WTC11 (cell line): ENCODE measurements at regions not wholly inside any gene's neighbourhood (a gene's known extent, or its start where the extent isn't known, plus 50 kb on each side); places are given as distances from the start of the nearest gene placed in this dataset.
A peak's percentile ranks its signal among the peaks of the same experiment; 100 is the strongest.

ENCODE experiments used
- ATAC-seq: fragments of 200-7000 bp; cut with Tn5 transposase; 2 replicates; pipeline ENCODE4 v1.10.0; 2021; ENCODE audit warnings: mild to moderate bottlenecking, moderate library complexity
- CTCF ChIA-PET: fragments of 300-600 bp; sonication (Branson Sonifier 250); formaldehyde crosslinking; loops from one replicate; lab custom pipeline; 2021; ENCODE audit warnings: antibody characterized with exemption; lab: Charles Lee
- POLR2A ChIA-PET: fragments of 350-600 bp; sonication (Branson Sonifier 250); formaldehyde crosslinking; loops from one replicate; lab custom pipeline; 2021; ENCODE audit warnings: antibody characterized with exemption; lab: Charles Lee
- DNase-seq: peaks from one replicate; pipeline ENCODE4 v3.0.0; 2021; ENCODE audit warnings: low spot score
- H3K27ac Mint-ChIP-seq: 2 replicates; pipeline ENCODE4 v1.8.0; 2021; ENCODE audit warnings: mixed read lengths
- H3K27me3 Mint-ChIP-seq: 2 replicates; pipeline ENCODE4 v1.8.0; 2021; ENCODE audit warnings: low read depth, mild to moderate bottlenecking, moderate library complexity, mixed read lengths
- H3K36me3 Mint-ChIP-seq: 2 replicates; pipeline ENCODE4 v1.8.0; 2021; ENCODE audit warnings: mixed read lengths
- H3K4me1 Mint-ChIP-seq: 2 replicates; pipeline ENCODE4 v1.8.0; 2022; ENCODE audit warnings: mixed read lengths
- H3K4me3 Mint-ChIP-seq: 2 replicates; pipeline ENCODE4 v1.8.0; 2021; ENCODE audit warnings: mild to moderate bottlenecking, moderate library complexity, mixed read lengths
- H3K9me3 Mint-ChIP-seq: 2 replicates; pipeline ENCODE4 v1.8.0; 2021; ENCODE audit warnings: mixed read lengths
- CBFB ChIP-seq: sonication (generic); formaldehyde crosslinking; IDR thresholded peaks from 2 replicates; pipeline ENCODE4 v1.8.1; 2022; ENCODE audit warnings: mild to moderate bottlenecking, low read depth, missing genetic modification reagents
- CREB1 ChIP-seq: sonication (generic); formaldehyde crosslinking; IDR thresholded peaks from 2 replicates; pipeline ENCODE4 v1.8.0; 2023; ENCODE audit warnings: mild to moderate bottlenecking, missing genetic modification reagents
- CREM ChIP-seq: sonication (generic); formaldehyde crosslinking; IDR thresholded peaks from 2 replicates; pipeline ENCODE4 v1.8.1; 2022; ENCODE audit warnings: mild to moderate bottlenecking, missing genetic modification reagents, moderate library complexity
- ESRRA ChIP-seq: sonication (generic); formaldehyde crosslinking; IDR thresholded peaks from 2 replicates; pipeline ENCODE4 v1.8.1; 2022; ENCODE audit warnings: mild to moderate bottlenecking, missing genetic modification reagents, borderline replicate concordance
- ETV6 ChIP-seq: sonication (generic); formaldehyde crosslinking; IDR thresholded peaks from 2 replicates; pipeline ENCODE4 v1.8.1; 2022; ENCODE audit warnings: mild to moderate bottlenecking, missing genetic modification reagents
- FOXJ3 ChIP-seq: sonication (generic); formaldehyde crosslinking; IDR thresholded peaks from 2 replicates; pipeline ENCODE4 v1.9.0; 2021; ENCODE audit warnings: missing genetic modification reagents, mild to moderate bottlenecking, borderline replicate concordance
- FOXP1 ChIP-seq: sonication (generic); formaldehyde crosslinking; IDR thresholded peaks from 2 replicates; pipeline ENCODE4 v1.8.0; 2022; ENCODE audit warnings: missing genetic modification reagents, mild to moderate bottlenecking, moderate library complexity, borderline replicate concordance
- GABPB1 ChIP-seq: sonication (generic); formaldehyde crosslinking; IDR thresholded peaks from 2 replicates; pipeline ENCODE4 v1.8.1; 2023; ENCODE audit warnings: mild to moderate bottlenecking, missing genetic modification reagents
- HMGA2 ChIP-seq: fragments of 250-450 bp; sonication (Bioruptor Pico); IDR thresholded peaks from 2 replicates; pipeline ENCODE4 v1.4.0; 2021; ENCODE audit warnings: mild to moderate bottlenecking, moderate library complexity
- MXD4 ChIP-seq: fragments of 250-450 bp; sonication (Bioruptor Pico); IDR thresholded peaks from 2 replicates; pipeline ENCODE4 v1.8.0; 2021; ENCODE audit warnings: mild to moderate bottlenecking, moderate library complexity, borderline replicate concordance
- NFATC4 ChIP-seq: fragments of 250-450 bp; sonication (Bioruptor Pico); IDR thresholded peaks from 2 replicates; pipeline ENCODE4 v1.9.0; 2021; ENCODE audit warnings: mild to moderate bottlenecking
- NR1H2 ChIP-seq: sonication (generic); formaldehyde crosslinking; IDR thresholded peaks from 2 replicates; pipeline ENCODE4 v1.9.0; 2021; ENCODE audit warnings: mild to moderate bottlenecking, moderate library complexity, missing genetic modification reagents
- NR2C2 ChIP-seq: sonication (generic); formaldehyde crosslinking; IDR thresholded peaks from 2 replicates; pipeline ENCODE4 v1.8.0; 2022; ENCODE audit warnings: mild to moderate bottlenecking, missing genetic modification reagents
- PRRX2 ChIP-seq: fragments of 250-450 bp; sonication (Bioruptor Pico); IDR thresholded peaks from 2 replicates; pipeline ENCODE4 v1.8.0; 2021; ENCODE audit warnings: mild to moderate bottlenecking
- SOX15 ChIP-seq: fragments of 250-450 bp; sonication (Bioruptor Pico); IDR thresholded peaks from 2 replicates; pipeline ENCODE4 v1.9.0; 2021; ENCODE audit warnings: mild to moderate bottlenecking
- SP1 ChIP-seq: sonication (generic); formaldehyde crosslinking; conservative IDR thresholded peaks from 2 replicates; pipeline ENCODE4 v1.8.1; 2022; ENCODE audit warnings: missing genetic modification reagents
- TCF7 ChIP-seq: sonication (generic); formaldehyde crosslinking; IDR thresholded peaks from 2 replicates; pipeline ENCODE4 v1.8.0; 2022; ENCODE audit warnings: mild to moderate bottlenecking, low read depth, missing genetic modification reagents, moderate library complexity
- ZNF121 ChIP-seq: sonication (generic); formaldehyde crosslinking; IDR thresholded peaks from 2 replicates; pipeline ENCODE4 v1.8.0; 2023; ENCODE audit warnings: missing genetic modification reagents
- ZNF423 ChIP-seq: fragments of 250-450 bp; sonication (Bioruptor Pico); IDR thresholded peaks from 2 replicates; pipeline ENCODE4 v2.1.2; 2022; ENCODE audit warnings: mild to moderate bottlenecking, moderate library complexity
- TF ChIP-seq, protein P1 (sequence below): fragments of 250-450 bp; sonication (Bioruptor Pico); IDR thresholded peaks from 2 replicates; pipeline ENCODE4 v2.1.2; 2022; ENCODE audit warnings: mild to moderate bottlenecking, moderate library complexity
- TF ChIP-seq, protein P2 (sequence below): sonication (generic); formaldehyde crosslinking; IDR thresholded peaks from 2 replicates; pipeline ENCODE4 v1.8.0; 2022; ENCODE audit warnings: mild to moderate bottlenecking, missing genetic modification reagents
- TF ChIP-seq, protein P3 (sequence below): sonication (generic); formaldehyde crosslinking; IDR thresholded peaks from 2 replicates; pipeline ENCODE4 v1.8.0; 2022; ENCODE audit warnings: mild to moderate bottlenecking, missing genetic modification reagents

DNA sequence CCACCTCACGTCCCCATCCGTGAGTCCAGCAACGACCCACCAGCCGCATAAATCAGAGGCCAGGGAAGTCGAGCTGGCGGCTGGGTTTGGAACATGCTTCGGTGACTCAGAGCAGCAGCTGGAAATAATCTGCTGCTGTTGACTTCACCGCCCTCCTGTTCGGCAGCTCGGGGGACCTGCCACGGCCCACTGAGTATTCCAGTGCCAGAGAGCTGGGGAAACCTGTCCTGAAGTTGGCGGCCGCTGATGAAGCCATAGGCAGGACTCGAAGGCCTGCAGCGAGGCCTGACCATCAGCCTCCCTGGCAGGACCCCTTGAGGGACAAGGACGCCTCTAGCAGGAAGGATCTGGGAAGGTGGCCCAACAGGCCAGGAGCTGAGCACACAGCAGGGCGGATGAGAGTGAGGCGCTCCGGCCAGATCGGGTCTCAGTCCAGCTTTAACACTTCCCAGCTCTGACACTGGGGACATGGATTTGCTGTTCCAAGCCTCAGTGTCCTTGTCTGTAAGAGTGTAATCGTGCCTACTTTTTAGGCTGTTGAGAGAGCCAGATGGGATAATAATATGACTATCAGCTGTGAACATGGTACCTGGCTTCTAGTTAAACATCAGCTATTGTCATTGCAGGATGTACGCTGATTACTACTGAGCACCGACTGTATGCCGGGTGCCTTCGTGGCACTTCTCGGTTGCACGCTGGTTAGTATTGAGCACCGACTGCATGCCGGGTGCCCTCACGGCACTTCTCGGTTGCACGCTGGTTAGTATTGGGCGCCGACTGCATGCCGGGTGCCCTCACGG lies 50.4 kb upstream of the CIBAR2 start:
- TF ChIP-seq HMGA2 (no peak), GABPB1 (peak; percentile 44; the same call in 1 of the 2 replicates), ZNF121 (CRISPR knock-in tag) (peak; percentile 68), NR2C2 (CRISPR knock-in tag) (no peak), ZNF423 (CRISPR knock-in tag) (no peak)
- TF ChIP-seq, all 79 proteins: peak for 2
- peaks cover 36% of the 10 kb centered on the region for H3K4me1 Mint-ChIP-seq
- no peak for DNase-seq
- POLR2A ChIA-PET, result no interaction called here
- H3K27ac Mint-ChIP-seq, result no peak overlapping the region
- H3K27me3 Mint-ChIP-seq, result no peaks in the 10 kb centered on the region; the same call in 1 of the 2 replicates
- CTCF ChIA-PET, result interaction anchor here (0.6 to 1.4 kb wide), 9 partner anchors 8 to 464 kb away, joined by 3 to 12 read pairs (median 3); no protein-coding TSS in a partner anchor
- H3K4me3 Mint-ChIP-seq, result no peak overlapping the region
- no peaks in the 10 kb centered on the region for H3K36me3 Mint-ChIP-seq
- H3K9me3 Mint-ChIP-seq, result no peaks in the 10 kb centered on the region
- no peak for ATAC-seq

DNA sequence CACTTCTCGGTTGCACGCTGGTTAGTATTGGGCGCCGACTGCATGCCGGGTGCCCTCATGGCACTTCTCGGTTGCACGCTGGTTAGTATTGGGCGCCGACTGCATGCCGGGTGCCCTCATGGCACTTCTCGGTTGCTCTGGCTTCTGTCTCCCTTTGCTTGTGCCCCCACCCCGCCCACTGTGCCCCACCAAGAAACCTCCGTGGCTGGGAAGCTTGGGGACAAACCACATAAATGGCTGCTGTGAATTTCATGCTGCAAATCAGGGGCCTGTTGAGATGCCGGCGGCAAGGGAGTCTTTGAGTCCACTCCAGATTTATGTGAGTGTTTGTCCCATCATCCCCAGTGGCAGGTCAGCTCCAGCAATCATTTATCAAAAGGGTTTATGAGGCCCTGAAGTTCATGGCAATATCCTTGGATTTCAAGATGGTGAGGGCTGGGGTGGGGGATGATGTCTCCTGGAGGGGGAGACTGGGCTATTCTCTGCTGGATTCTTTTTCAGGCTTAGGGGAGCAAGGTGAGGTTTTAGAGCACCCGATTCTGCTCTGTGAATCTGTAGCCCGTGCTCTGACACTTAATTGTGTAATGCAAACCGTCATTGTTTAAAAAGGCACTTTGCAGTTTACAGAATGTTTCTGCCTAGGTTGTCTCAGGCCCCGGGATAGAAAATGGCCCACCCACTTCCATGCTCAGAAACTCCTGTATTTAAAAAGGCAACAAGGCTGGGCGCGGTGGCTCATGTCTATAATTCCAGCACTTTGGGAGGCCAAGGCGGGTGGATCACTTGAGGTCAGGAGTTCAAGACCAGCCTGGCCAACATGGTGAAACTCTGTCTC lies 51.2 kb upstream of the CIBAR2 start:
- no peak for DNase-seq
- ChIA-PET CTCF (interaction anchor here (0.6 to 1.4 kb wide), 6 partner anchors 7 to 184 kb away, joined by 3 to 12 read pairs (median 4); no protein-coding TSS in a partner anchor), POLR2A (no interaction called here)
- Mint-ChIP-seq H3K36me3 (no peaks in the 10 kb centered on the region), H3K27ac (no peak overlapping the region), H3K4me1 (peaks cover 38% of the 10 kb centered on the region), H3K4me3 (no peak overlapping the region), H3K9me3 (no peaks in the 10 kb centered on the region), H3K27me3 (no peaks in the 10 kb centered on the region; the same call in 1 of the 2 replicates)
- no peak for TF ChIP-seq SP1 (CRISPR knock-in tag)
- TF ChIP-seq, protein P1, sequence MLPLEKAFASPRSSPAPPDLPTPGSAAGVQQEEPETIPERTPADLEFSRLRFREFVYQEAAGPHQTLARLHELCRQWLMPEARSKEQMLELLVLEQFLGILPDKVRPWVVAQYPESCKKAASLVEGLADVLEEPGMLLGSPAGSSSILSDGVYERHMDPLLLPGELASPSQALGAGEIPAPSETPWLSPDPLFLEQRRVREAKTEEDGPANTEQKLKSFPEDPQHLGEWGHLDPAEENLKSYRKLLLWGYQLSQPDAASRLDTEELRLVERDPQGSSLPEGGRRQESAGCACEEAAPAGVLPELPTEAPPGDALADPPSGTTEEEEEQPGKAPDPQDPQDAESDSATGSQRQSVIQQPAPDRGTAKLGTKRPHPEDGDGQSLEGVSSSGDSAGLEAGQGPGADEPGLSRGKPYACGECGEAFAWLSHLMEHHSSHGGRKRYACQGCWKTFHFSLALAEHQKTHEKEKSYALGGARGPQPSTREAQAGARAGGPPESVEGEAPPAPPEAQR, result no peak
- no peak for TF ChIP-seq ZNF121 (CRISPR knock-in tag)
- no peak for TF ChIP-seq MXD4 (CRISPR knock-in tag)
- TF ChIP-seq ESRRA (CRISPR knock-in tag), result no peak
- ATAC-seq, result no peak

DNA sequence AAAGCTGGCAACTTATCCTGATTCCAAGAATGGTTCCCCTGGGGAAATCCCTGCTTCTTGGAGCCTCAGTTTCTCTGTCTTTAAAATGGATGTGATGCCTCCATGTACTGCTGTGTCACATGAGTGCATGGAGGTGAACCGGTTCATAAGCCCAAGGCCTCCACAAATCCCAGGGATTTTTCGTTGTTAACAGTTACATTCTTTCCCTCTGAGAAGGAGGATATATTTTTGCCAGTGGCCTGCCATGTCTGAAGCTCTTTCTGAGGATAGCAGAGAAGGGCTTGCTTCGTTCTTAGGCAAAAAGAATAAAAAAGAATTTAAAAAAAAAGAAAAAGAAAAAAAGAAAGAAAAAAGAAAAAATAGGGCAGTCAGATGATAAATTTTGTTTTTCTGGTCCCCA lies 52.2 kb upstream of the CIBAR2 start:
- Mint-ChIP-seq H3K27ac (no peak overlapping the region), H3K27me3 (no peaks in the 10 kb centered on the region; the same call in 1 of the 2 replicates), H3K36me3 (no peaks in the 10 kb centered on the region), H3K4me1 (peaks cover 32% of the 10 kb centered on the region), H3K9me3 (no peaks in the 10 kb centered on the region), H3K4me3 (no peak overlapping the region)
- no peak for ATAC-seq
- no peak for DNase-seq
- ChIA-PET POLR2A (no interaction called here), CTCF (interaction anchor here (1.3 to 1.4 kb wide), 2 partner anchors 9 to 50 kb away, joined by 3 to 6 read pairs; no protein-coding TSS in a partner anchor)
- TF ChIP-seq ETV6 (no peak), NFATC4 (CRISPR knock-in tag) (no peak), CREB1 (CRISPR knock-in tag) (no peak), TCF7 (CRISPR knock-in tag) (no peak), PRRX2 (CRISPR knock-in tag) (no peak), CREM (CRISPR knock-in tag) (no peak), NR1H2 (CRISPR knock-in tag) (no peak), CBFB (no peak), FOXP1 (no peak), SOX15 (CRISPR knock-in tag) (no peak), FOXJ3 (CRISPR knock-in tag) (no peak)
- TF ChIP-seq, protein P2, sequence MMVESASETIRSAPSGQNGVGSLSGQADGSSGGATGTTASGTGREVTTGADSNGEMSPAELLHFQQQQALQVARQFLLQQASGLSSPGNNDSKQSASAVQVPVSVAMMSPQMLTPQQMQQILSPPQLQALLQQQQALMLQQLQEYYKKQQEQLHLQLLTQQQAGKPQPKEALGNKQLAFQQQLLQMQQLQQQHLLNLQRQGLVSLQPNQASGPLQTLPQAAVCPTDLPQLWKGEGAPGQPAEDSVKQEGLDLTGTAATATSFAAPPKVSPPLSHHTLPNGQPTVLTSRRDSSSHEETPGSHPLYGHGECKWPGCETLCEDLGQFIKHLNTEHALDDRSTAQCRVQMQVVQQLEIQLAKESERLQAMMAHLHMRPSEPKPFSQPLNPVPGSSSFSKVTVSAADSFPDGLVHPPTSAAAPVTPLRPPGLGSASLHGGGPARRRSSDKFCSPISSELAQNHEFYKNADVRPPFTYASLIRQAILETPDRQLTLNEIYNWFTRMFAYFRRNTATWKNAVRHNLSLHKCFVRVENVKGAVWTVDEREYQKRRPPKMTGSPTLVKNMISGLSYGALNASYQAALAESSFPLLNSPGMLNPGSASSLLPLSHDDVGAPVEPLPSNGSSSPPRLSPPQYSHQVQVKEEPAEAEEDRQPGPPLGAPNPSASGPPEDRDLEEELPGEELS, result no peak
- TF ChIP-seq, protein P1, result no peak
- TF ChIP-seq, protein P3, sequence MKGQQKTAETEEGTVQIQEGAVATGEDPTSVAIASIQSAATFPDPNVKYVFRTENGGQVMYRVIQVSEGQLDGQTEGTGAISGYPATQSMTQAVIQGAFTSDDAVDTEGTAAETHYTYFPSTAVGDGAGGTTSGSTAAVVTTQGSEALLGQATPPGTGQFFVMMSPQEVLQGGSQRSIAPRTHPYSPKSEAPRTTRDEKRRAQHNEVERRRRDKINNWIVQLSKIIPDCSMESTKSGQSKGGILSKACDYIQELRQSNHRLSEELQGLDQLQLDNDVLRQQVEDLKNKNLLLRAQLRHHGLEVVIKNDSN (CRISPR knock-in tag), result no peak
